ENCODE measurements at regions not wholly inside any gene's neighbourhood (a gene's known extent, or its start where the extent isn't known, plus 50 kb on each side); places are given as distances from the start of the nearest gene placed in this dataset.

DNA sequence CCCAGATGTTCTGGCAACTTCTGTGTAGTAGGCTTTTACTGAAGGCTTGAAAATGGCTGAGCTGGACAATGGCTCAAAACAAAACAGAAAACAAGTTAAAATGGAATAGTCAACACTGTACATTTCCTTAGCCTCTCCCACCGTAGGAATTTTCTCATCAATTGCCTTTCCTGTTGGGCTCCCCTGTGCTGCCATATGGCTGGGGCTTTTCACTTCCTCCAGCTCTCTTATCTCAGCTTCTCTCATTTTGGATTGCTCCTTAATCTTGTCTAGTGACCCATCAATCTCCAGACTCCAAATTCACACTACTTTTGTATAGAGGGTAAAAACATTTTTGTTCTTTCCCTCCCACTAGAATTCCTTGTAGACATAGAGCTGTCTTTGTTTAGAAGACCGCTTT is 50.4 kb upstream of the RPH3A start:
- no peak for DNase-seq (ENCODE audit: extremely low read depth, insufficient read length)
- H3K36me3 ChIP-seq (ENCODE audit: control insufficient read depth, insufficient read depth, low read length): no peaks in the 10 kb centered on the region
- H3K4me3 ChIP-seq (replicated peaks; ENCODE audit: low read depth, low read length): no peak overlapping the region
- no peaks in the 10 kb centered on the region; the same call in none of the 2 replicates for H3K27me3 ChIP-seq (replicated peaks; ENCODE audit: control insufficient read depth, insufficient read depth, low read length)
- TF ChIP-seq, protein P1, sequence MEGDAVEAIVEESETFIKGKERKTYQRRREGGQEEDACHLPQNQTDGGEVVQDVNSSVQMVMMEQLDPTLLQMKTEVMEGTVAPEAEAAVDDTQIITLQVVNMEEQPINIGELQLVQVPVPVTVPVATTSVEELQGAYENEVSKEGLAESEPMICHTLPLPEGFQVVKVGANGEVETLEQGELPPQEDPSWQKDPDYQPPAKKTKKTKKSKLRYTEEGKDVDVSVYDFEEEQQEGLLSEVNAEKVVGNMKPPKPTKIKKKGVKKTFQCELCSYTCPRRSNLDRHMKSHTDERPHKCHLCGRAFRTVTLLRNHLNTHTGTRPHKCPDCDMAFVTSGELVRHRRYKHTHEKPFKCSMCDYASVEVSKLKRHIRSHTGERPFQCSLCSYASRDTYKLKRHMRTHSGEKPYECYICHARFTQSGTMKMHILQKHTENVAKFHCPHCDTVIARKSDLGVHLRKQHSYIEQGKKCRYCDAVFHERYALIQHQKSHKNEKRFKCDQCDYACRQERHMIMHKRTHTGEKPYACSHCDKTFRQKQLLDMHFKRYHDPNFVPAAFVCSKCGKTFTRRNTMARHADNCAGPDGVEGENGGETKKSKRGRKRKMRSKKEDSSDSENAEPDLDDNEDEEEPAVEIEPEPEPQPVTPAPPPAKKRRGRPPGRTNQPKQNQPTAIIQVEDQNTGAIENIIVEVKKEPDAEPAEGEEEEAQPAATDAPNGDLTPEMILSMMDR (IDR thresholded peaks at IDR 0.05; ENCODE audit: insufficient read depth, low read length, poor library complexity, severe bottlenecking): no peak
